ENCODE measurements at regions not wholly inside any gene's neighbourhood (a gene's known extent, or its start where the extent isn't known, plus 50 kb on each side); places are given as distances from the start of the nearest gene placed in this dataset.

DNA sequence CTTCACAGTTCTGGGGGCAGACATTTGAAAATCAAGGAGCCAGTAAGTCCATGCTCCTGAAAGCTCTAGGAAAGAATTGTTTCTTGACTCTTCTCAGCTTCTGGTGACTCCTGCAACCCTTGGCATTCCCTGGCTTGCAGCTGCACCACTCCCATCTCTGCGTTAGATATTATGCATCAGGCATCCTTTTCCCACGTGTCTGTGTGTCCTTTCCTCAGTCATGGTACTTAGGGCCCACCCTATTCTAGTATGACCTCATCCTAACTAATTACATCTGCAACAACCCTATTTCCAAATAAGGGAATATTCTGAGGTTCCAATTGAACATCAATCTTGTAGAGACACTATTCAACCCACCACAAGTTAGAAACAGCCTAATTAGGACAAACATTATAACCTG is 931.7 kb upstream of the CHAC2 start:
- Histone ChIP-seq H3K36me3 (ENCODE audit: control insufficient read depth, insufficient read depth, low read length) (no peaks in the 10 kb centered on the region), H3K4me1 (ENCODE audit: control insufficient read depth, insufficient read depth, low read length) (no peaks in the 10 kb centered on the region), H3K9me3 (ENCODE audit: control insufficient read depth, insufficient read depth, low read length) (no peaks in the 10 kb centered on the region), H3K9ac (ENCODE audit: low read depth, low read length) (no peak overlapping the region), H3K27me3 (ENCODE audit: control insufficient read depth, insufficient read depth, low read length) (no peaks in the 10 kb centered on the region), H3K4me3 (ENCODE audit: low read depth, low read length) (no peak overlapping the region)

DNA sequence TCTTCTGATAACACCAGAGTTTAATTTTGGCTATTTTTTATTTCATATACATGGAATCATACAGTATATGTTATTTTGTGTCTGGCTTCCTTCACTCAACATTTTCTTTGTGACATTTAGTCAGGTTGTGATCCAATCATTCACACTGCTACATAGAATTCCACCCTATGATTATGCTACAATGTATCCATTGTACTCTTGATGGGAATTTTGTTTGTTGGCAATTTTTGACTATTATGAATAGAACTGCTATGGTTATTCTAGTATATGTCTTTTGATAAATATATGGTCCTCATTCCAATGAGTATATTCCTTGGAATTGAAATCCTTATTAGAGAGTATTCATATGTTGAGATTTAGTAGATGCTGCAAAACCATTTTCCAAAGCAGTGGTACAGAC is 936.4 kb upstream of the CHAC2 start:
- H3K9ac ChIP-seq (ENCODE audit: low read depth, low read length), result no peak overlapping the region
- H3K27me3 ChIP-seq (ENCODE audit: control insufficient read depth, insufficient read depth, low read length), result no peaks in the 10 kb centered on the region
- H3K9me3 ChIP-seq (ENCODE audit: control insufficient read depth, insufficient read depth, low read length), result no peaks in the 10 kb centered on the region

DNA sequence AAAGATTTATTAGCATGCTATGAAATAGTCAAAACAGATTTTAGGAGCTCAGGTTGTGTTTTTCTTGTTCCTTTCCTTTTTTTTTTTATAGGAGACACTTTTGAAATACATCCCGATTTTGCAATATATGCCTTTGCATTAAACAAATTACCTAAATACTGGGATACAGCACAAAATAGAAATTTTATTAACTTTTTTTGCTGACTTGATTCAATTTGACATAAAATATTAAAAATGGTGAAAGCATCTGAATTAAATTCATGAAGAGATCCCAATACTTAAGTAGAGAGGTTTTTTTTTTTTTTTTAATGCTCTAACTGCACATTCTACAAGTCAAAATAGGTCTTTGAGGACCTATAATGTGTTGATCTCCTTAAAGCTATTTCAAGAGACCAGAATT is 939.5 kb upstream of the CHAC2 start:
- Histone ChIP-seq H3K9ac (ENCODE audit: low read depth, low read length) (no peak overlapping the region), H3K27me3 (ENCODE audit: control insufficient read depth, insufficient read depth, low read length) (no peaks in the 10 kb centered on the region), H3K9me3 (ENCODE audit: control insufficient read depth, insufficient read depth, low read length) (no peaks in the 10 kb centered on the region), H3K4me1 (ENCODE audit: control insufficient read depth, insufficient read depth, low read length) (no peaks in the 10 kb centered on the region), H3K4me3 (ENCODE audit: low read depth, low read length) (no peak overlapping the region), H3K36me3 (ENCODE audit: control insufficient read depth, insufficient read depth, low read length) (no peaks in the 10 kb centered on the region)

More for the DNA sequence above, 936.4 kb upstream of the CHAC2 start:
- Histone ChIP-seq H3K4me3 (ENCODE audit: low read depth, low read length) (no peak overlapping the region), H3K36me3 (ENCODE audit: control insufficient read depth, insufficient read depth, low read length) (no peaks in the 10 kb centered on the region), H3K4me1 (ENCODE audit: control insufficient read depth, insufficient read depth, low read length) (no peaks in the 10 kb centered on the region)

DNA sequence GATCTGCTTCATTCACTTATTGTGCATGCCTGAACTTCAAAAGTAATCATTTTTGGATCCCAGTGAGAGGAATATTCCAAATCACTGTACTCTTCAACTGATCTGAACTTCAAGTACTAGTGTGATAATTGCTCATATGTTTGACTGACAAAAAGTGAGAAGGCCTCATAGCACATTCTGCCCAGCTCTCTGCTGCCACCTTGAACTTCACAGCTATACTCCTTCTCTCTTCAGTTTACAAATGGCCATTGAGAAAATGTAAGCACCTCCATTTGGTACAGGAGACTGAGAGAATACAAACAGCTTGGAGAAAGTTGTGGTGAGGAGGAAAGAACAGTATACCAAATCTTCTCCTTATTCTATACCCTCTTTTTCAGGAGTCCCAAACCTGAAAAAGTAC is 946.0 kb upstream of the CHAC2 start:
- H3K36me3 ChIP-seq (ENCODE audit: control insufficient read depth, insufficient read depth, low read length), result no peaks in the 10 kb centered on the region
- H3K9me3 ChIP-seq (ENCODE audit: control insufficient read depth, insufficient read depth, low read length), result no peaks in the 10 kb centered on the region
- no peaks in the 10 kb centered on the region for H3K4me1 ChIP-seq (ENCODE audit: control insufficient read depth, insufficient read depth, low read length)

DNA sequence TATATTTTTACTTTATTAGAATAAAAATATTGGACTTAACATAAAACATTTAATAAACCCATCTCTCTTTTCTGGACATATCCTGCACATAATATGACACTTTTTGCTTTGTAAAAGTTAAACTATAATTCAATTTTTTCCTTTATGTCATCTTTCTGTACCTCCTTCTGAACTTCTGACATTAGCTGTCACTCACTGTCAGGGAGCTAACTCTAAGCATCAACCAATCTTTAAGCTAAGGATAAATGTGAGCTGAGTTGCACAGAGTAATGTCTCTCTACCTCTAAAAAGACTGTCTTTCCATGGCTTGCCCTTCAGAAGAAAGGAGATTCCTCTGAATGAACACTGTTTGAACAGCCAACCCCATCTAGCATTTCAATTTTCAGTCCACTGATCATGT is 948.6 kb upstream of the CHAC2 start:
- H3K9me3 ChIP-seq (ENCODE audit: control insufficient read depth, insufficient read depth, low read length), result no peaks in the 10 kb centered on the region
- no peaks in the 10 kb centered on the region for H3K27me3 ChIP-seq (ENCODE audit: control insufficient read depth, insufficient read depth, low read length)
- no peaks in the 10 kb centered on the region for H3K36me3 ChIP-seq (ENCODE audit: control insufficient read depth, insufficient read depth, low read length)
- no peaks in the 10 kb centered on the region for H3K4me1 ChIP-seq (ENCODE audit: control insufficient read depth, insufficient read depth, low read length)
- H3K9ac ChIP-seq (ENCODE audit: low read depth, low read length), result no peak overlapping the region
- H3K4me3 ChIP-seq (ENCODE audit: low read depth, low read length), result no peak overlapping the region

More for the DNA sequence above, 946.0 kb upstream of the CHAC2 start:
- Histone ChIP-seq H3K4me3 (ENCODE audit: low read depth, low read length) (no peak overlapping the region), H3K9ac (ENCODE audit: low read depth, low read length) (no peak overlapping the region), H3K27me3 (ENCODE audit: control insufficient read depth, insufficient read depth, low read length) (no peaks in the 10 kb centered on the region)

DNA sequence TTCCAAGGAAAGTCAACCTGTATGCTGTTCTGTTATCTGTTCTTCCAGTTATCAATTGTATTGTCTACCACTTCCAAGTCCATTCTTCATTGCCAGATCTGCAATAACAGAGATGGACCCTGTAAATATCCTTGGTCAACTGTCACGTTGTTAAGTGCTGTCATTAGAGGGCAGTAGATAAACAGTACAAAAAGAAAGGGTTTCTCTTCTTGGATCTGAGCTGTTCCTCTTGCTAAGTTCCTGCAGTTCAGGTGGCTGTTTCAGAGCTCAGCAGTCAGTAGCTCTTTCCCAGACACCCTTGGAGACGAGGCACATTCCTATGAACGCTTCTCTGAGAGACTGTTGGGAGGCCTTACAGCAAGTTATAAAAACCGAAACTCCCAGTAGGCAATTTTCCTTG is 957.1 kb upstream of the CHAC2 start:
- Histone ChIP-seq H3K27me3 (ENCODE audit: control insufficient read depth, insufficient read depth, low read length) (no peaks in the 10 kb centered on the region), H3K4me1 (ENCODE audit: control insufficient read depth, insufficient read depth, low read length) (no peaks in the 10 kb centered on the region), H3K4me3 (ENCODE audit: low read depth, low read length) (no peak overlapping the region)

DNA sequence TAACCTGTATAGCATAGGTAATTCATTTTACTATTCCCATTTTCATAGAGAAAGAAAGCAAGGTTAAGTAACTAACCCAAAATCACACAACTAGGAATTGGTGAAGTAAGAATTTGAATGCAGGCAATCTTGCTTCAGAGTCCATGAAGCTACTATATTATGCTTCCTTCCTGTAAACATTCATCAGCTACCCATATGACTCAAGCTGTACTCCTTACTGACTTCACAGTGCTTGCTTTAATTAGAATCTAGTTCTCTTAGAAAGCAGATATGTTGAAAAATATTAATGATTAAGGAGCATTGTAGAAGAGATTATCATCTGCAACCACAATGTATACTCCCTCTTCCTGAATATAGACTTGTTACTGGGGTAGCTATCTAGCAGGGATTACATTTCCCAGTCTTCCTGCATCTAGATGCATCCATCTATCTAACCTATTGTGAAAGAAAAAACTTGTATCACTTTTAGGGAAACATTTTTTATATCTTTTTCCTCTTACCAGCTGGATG is 961.6 kb upstream of the CHAC2 start:
- Histone ChIP-seq H3K4me3 (ENCODE audit: low read depth, low read length) (no peak overlapping the region), H3K4me1 (ENCODE audit: control insufficient read depth, insufficient read depth, low read length) (no peaks in the 10 kb centered on the region), H3K27me3 (ENCODE audit: control insufficient read depth, insufficient read depth, low read length) (no peaks in the 10 kb centered on the region), H3K9me3 (ENCODE audit: control insufficient read depth, insufficient read depth, low read length) (no peaks in the 10 kb centered on the region), H3K9ac (ENCODE audit: low read depth, low read length) (no peak overlapping the region), H3K36me3 (ENCODE audit: control insufficient read depth, insufficient read depth, low read length) (no peaks in the 10 kb centered on the region)

More for the DNA sequence above, 957.1 kb upstream of the CHAC2 start:
- H3K36me3 ChIP-seq (ENCODE audit: control insufficient read depth, insufficient read depth, low read length), result no peaks in the 10 kb centered on the region
- H3K9ac ChIP-seq (ENCODE audit: low read depth, low read length), result no peak overlapping the region
- no peaks in the 10 kb centered on the region for H3K9me3 ChIP-seq (ENCODE audit: control insufficient read depth, insufficient read depth, low read length)

DNA sequence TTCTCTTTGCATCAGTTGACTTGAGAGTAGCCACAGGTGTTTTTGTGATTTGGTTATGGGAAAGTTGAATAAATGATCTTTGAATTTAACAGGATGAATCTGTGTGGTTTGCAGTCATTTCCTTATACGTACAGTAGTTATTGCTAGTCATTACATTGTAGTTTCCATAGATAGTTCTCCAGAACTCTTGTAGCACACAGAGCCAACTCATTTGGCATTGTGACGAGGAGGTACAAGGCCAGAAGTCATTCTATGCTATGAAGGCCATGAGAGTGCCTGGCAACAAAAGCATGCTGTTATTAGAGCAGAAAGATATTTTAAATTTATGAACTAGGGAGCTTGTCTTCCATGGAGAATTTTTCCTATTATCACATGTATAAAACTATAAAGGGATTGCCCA is 973.0 kb upstream of the CHAC2 start:
- H3K9me3 ChIP-seq (ENCODE audit: control insufficient read depth, insufficient read depth, low read length), result no peaks in the 10 kb centered on the region
- H3K4me1 ChIP-seq (ENCODE audit: control insufficient read depth, insufficient read depth, low read length), result no peaks in the 10 kb centered on the region
- H3K4me3 ChIP-seq (ENCODE audit: low read depth, low read length), result no peak overlapping the region
- no peaks in the 10 kb centered on the region for H3K36me3 ChIP-seq (ENCODE audit: control insufficient read depth, insufficient read depth, low read length)
- no peak overlapping the region for H3K9ac ChIP-seq (ENCODE audit: low read depth, low read length)
- H3K27me3 ChIP-seq (ENCODE audit: control insufficient read depth, insufficient read depth, low read length), result no peaks in the 10 kb centered on the region

DNA sequence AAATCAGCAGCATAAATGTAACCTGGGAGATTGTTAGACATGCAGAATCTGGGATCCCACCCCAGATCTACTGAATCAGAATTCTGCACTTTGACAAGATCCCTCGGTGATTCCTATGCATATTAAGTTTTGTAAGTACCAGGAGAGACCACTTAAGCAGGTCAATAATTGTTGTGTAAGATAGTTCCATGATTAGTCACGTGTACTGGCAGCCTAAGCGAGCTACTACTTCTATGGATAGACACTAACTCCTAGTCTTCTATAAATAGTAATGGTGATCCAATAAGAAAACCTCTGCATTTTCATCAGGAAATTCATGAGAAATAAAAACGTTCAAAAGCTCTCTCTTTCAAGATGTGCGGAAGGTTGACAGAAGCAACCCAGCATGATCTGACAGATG is 988.2 kb upstream of the CHAC2 start:
- no peaks in the 10 kb centered on the region for H3K9me3 ChIP-seq (ENCODE audit: control insufficient read depth, insufficient read depth, low read length)
- H3K36me3 ChIP-seq (ENCODE audit: control insufficient read depth, insufficient read depth, low read length), result no peaks in the 10 kb centered on the region
- no peak overlapping the region for H3K4me3 ChIP-seq (ENCODE audit: low read depth, low read length)
- no peaks in the 10 kb centered on the region for H3K4me1 ChIP-seq (ENCODE audit: control insufficient read depth, insufficient read depth, low read length)
- H3K9ac ChIP-seq (ENCODE audit: low read depth, low read length), result no peak overlapping the region
- no peaks in the 10 kb centered on the region for H3K27me3 ChIP-seq (ENCODE audit: control insufficient read depth, insufficient read depth, low read length)

DNA sequence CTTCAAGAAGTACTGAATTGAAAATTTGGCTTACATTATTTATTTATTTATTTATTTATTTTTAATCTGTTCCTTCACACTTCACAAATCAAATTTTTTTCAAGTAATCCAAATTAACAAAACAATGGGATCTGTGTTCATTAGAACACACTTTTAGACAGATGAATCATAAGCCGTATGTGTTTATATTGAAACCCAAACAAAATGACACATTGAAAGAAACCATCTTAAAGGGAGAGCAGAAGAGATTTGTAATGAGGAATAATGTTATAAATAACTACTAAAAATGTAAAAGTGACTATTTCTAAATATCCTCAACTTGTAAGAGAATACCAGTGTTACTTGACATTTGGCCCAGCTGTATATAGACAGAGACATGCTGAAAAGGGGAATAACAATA is 991.0 kb upstream of the CHAC2 start:
- H3K4me3 ChIP-seq (ENCODE audit: low read depth, low read length), result no peak overlapping the region
- no peaks in the 10 kb centered on the region for H3K9me3 ChIP-seq (ENCODE audit: control insufficient read depth, insufficient read depth, low read length)
- H3K4me1 ChIP-seq (ENCODE audit: control insufficient read depth, insufficient read depth, low read length), result no peaks in the 10 kb centered on the region
- no peaks in the 10 kb centered on the region for H3K36me3 ChIP-seq (ENCODE audit: control insufficient read depth, insufficient read depth, low read length)
- no peak overlapping the region for H3K9ac ChIP-seq (ENCODE audit: low read depth, low read length)
- H3K27me3 ChIP-seq (ENCODE audit: control insufficient read depth, insufficient read depth, low read length), result no peaks in the 10 kb centered on the region

DNA sequence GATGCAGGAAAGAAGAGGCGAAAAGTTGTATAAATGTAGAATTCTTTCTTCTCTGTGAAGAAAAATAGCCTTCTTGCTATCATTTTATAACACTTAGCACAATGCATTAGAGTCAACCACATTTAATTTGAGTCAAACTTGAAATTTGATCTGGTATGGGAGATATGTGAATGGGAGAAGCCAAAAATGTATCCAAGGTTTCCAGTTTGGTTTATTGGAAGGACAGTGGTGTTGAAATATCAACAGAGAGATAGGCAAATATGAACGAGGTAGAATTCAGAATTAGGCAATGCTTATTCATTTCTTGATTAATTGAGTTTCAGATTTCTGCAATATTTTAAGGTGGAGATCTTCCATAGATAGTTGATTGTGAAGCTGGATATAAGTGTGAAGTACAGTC is 991.9 kb upstream of the CHAC2 start:
- H3K9me3 ChIP-seq (ENCODE audit: control insufficient read depth, insufficient read depth, low read length), result no peaks in the 10 kb centered on the region
- no peak overlapping the region for H3K9ac ChIP-seq (ENCODE audit: low read depth, low read length)

DNA sequence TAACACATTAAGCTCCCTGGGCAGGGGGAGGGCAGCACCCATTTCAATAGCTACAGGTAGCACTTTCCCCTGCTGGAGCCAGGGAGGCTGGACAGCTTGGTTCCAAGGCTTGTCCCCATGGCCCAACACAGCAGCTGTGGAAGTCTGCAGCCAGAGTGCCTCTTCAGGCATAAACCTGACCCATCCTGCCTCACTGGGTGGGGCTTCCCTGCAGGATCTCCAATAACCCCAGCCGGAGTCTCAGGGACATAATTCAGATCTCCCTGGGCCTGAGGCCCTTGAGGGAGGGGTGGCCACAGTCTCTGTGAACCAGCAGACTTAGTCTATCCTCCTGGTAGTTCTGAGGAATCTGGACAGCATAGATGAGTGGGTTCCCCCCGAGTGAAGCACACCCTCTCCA is 1001.9 kb upstream of the CHAC2 start:
- H3K9ac ChIP-seq (ENCODE audit: low read depth, low read length), result no peak overlapping the region
- H3K4me3 ChIP-seq (ENCODE audit: low read depth, low read length), result no peak overlapping the region
- H3K4me1 ChIP-seq (ENCODE audit: control insufficient read depth, insufficient read depth, low read length), result no peaks in the 10 kb centered on the region
- no peaks in the 10 kb centered on the region for H3K36me3 ChIP-seq (ENCODE audit: control insufficient read depth, insufficient read depth, low read length)
- H3K9me3 ChIP-seq (ENCODE audit: control insufficient read depth, insufficient read depth, low read length), result no peaks in the 10 kb centered on the region
- H3K27me3 ChIP-seq (ENCODE audit: control insufficient read depth, insufficient read depth, low read length), result no peaks in the 10 kb centered on the region

More for the DNA sequence above, 991.9 kb upstream of the CHAC2 start:
- no peaks in the 10 kb centered on the region for H3K27me3 ChIP-seq (ENCODE audit: control insufficient read depth, insufficient read depth, low read length)
- H3K4me1 ChIP-seq (ENCODE audit: control insufficient read depth, insufficient read depth, low read length), result no peaks in the 10 kb centered on the region
- H3K4me3 ChIP-seq (ENCODE audit: low read depth, low read length), result no peak overlapping the region
- no peaks in the 10 kb centered on the region for H3K36me3 ChIP-seq (ENCODE audit: control insufficient read depth, insufficient read depth, low read length)

DNA sequence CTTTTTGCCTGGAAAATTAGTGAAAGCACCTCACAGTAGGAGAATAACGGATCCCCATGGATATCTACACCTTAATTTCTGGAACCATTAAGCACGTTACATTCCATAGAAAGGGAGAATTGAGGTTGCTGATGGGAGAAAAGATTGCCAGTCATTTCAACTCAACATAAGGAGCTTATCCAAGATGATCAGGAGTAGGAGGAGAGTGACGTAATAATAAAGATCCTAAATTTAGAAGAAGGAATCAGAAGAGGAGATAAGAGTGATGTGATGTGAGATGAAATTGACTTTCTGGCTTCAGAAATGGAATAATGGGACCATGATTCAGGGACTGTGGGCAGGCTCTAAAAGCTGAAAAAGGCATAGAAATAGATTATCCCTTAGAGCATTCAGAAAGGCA is 1017.8 kb upstream of the CHAC2 start:
- no peak overlapping the region for H3K9ac ChIP-seq (ENCODE audit: low read depth, low read length)
- H3K36me3 ChIP-seq (ENCODE audit: control insufficient read depth, insufficient read depth, low read length), result no peaks in the 10 kb centered on the region
- no peaks in the 10 kb centered on the region for H3K4me1 ChIP-seq (ENCODE audit: control insufficient read depth, insufficient read depth, low read length)
- H3K27me3 ChIP-seq (ENCODE audit: control insufficient read depth, insufficient read depth, low read length), result no peaks in the 10 kb centered on the region
- H3K9me3 ChIP-seq (ENCODE audit: control insufficient read depth, insufficient read depth, low read length), result peaks cover 6% of the 10 kb centered on the region
- H3K4me3 ChIP-seq (ENCODE audit: low read depth, low read length), result no peak overlapping the region
